ENCODE measurements at regions not wholly inside any gene's neighbourhood (a gene's known extent, or its start where the extent isn't known, plus 50 kb on each side); places are given as distances from the start of the nearest gene placed in this dataset.

- no peak overlapping the region for H3K27ac ChIP-seq
- H3K4me1 ChIP-seq, result no peaks in the 10 kb centered on the region
- WGBS, 2 donors (ENCODE audit: low coverage in 1 of 2), result 70 to 90% methylated on average over 4 to 6 of the region's 6 CpGs
- H3K36me3 ChIP-seq, result no peaks in the 10 kb centered on the region
- H3K9me3 ChIP-seq, result peaks cover 0 to 14% (median 0%) of the 10 kb centered on the region in 3 donors
- no peak overlapping the region for H3K4me3 ChIP-seq
- no peak for ATAC-seq
- peaks cover 74% of the 10 kb centered on the region for H3K27me3 ChIP-seq
- TF ChIP-seq POLR2A (IDR thresholded peaks at IDR 0.05) (no peak), POLR2AphosphoS5 (IDR thresholded peaks at IDR 0.05) (no peak), CTCF (IDR thresholded peaks at IDR 0.05) (no peak), EP300 (IDR thresholded peaks at IDR 0.05) (no peak)
Observed at GRCh38 chr1:4005431-4005830, 105.4 kb upstream of the C1orf174 start.

GRCh38 chr1:4006676-4007374 lies 106.8 kb upstream of the C1orf174 start:
- peaks cover 72% of the 10 kb centered on the region for H3K27me3 ChIP-seq

GRCh38 chr1:4010284-4010683 lies 110.2 kb upstream of the C1orf174 start:
- Histone ChIP-seq H3K27me3 (peaks cover 50% of the 10 kb centered on the region), H3K4me1 (no peaks in the 10 kb centered on the region), H3K27ac (no peak overlapping the region), H3K4me3 (no peak overlapping the region), H3K36me3 (no peaks in the 10 kb centered on the region), H3K9me3 (peaks cover 0 to 14% (median 0%) of the 10 kb centered on the region in 3 donors)
- 58 to 92% methylated on average over 2 to 4 of the region's 7 CpGs for WGBS, 2 donors (ENCODE audit: low coverage in 1 of 2)
- TF ChIP-seq CTCF (IDR thresholded peaks at IDR 0.05), result no peak
- no peak for TF ChIP-seq EP300 (IDR thresholded peaks at IDR 0.05)
- TF ChIP-seq POLR2AphosphoS5 (IDR thresholded peaks at IDR 0.05), result no peak
- no peak for TF ChIP-seq POLR2A (IDR thresholded peaks at IDR 0.05)
- no peak for ATAC-seq

More at GRCh38 chr1:4006676-4007374, 106.8 kb upstream of the C1orf174 start:
- 0 to 84% methylated on average over 1 to 3 of the region's 7 CpGs for WGBS, 2 donors (ENCODE audit: low coverage in 1 of 2)
- TF ChIP-seq CTCF (IDR thresholded peaks at IDR 0.05) (no peak), POLR2A (IDR thresholded peaks at IDR 0.05) (no peak), EP300 (IDR thresholded peaks at IDR 0.05) (no peak), POLR2AphosphoS5 (IDR thresholded peaks at IDR 0.05) (no peak)
- no peak for ATAC-seq
- H3K27ac ChIP-seq, result no peak overlapping the region
- no peaks in the 10 kb centered on the region for H3K4me1 ChIP-seq
- no peaks in the 10 kb centered on the region for H3K36me3 ChIP-seq
- H3K9me3 ChIP-seq, result peaks cover 0 to 14% (median 0%) of the 10 kb centered on the region in 3 donors
- H3K4me3 ChIP-seq, result no peak overlapping the region

- 33 to 37% methylated on average over 14 to 21 of the region's 25 CpGs for WGBS, 2 donors (ENCODE audit: low coverage in 1 of 2)
- Histone ChIP-seq H3K27ac (no peak overlapping the region), H3K36me3 (no peaks in the 10 kb centered on the region), H3K4me1 (no peaks in the 10 kb centered on the region), H3K9me3 (peaks cover 0 to 14% (median 0%) of the 10 kb centered on the region in 3 donors), H3K27me3 (peaks cover 47% of the 10 kb centered on the region), H3K4me3 (no peak overlapping the region)
- no peak for ATAC-seq
- TF ChIP-seq POLR2AphosphoS5 (IDR thresholded peaks at IDR 0.05), result no peak
- TF ChIP-seq POLR2A (IDR thresholded peaks at IDR 0.05), result no peak
- TF ChIP-seq CTCF (IDR thresholded peaks at IDR 0.05), result no peak
- TF ChIP-seq EP300 (IDR thresholded peaks at IDR 0.05), result no peak
Observed at GRCh38 chr1:4010814-4011605, 110.9 kb upstream of the C1orf174 start.
